ENCODE measurements at regions not wholly inside any gene's neighbourhood (a gene's known extent, or its start where the extent isn't known, plus 50 kb on each side); places are given as distances from the start of the nearest gene placed in this dataset.

DNA sequence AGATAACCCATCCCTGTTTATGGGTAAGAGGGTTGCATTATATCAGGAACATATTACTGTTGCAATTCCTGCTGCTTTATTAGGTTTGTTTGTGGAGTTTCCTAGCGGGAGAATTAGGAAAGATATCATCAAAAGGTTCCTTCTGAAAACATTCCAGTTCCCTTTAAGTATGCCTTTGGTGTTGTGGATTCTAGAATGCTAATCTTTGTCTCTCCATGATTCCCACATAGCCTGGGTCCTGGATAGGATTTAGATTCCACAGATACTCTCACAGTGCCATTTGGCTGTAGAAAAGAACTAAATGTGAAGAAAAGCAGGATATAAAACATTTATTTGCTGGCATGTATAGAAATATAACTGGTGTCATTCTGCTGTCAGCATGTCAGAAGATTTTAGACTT, 338.7 kb downstream of the PCDH18 start:
- no peak for DNase-seq

DNA sequence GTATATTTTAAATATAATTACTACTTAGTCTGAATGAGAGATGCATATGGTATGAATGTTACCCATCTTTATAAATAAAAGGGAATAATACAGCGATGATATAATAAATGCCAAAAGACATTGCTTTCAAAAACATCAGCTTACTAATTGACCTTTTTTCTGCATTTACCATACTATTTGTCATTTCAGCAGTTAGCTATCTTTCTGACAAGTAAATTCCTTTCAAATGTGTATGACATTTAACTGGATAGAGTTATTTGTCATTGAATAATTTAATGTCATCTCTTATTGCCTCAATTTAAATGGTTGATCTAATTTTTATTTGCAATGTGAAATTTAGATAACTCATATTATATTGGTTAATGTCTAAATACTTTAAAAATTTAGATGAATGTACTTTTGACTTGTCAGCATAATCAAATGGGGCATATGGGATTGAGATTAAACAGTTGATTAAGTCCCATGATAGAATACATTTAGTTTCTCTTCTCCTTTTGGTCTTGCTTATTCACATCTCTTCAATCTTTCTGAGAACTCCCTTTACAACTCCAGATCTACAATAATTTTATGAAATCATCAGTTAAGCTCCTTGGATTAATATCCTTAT, 350.9 kb downstream of the PCDH18 start:
- DNase-seq: no peak

DNA sequence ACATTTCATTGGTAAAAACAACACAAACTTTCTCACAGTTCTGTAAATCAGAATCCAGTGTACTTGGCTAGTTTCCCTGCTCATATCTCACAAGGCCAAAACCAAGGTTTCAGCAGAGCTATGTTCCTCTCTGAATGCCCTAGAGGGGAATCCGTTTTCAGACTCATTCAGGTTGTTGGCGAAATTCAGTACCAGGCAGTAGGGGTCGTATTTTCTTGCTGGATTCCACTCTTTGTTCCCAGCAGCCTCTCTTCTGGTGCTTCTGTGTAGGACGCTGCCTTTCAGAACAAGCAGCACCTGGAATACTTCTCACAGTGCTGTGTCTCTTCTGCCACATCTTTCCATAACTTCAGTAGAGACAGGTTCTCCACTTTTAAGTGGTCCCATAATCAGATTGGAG, 351.9 kb downstream of the PCDH18 start:
- no peak for DNase-seq

DNA sequence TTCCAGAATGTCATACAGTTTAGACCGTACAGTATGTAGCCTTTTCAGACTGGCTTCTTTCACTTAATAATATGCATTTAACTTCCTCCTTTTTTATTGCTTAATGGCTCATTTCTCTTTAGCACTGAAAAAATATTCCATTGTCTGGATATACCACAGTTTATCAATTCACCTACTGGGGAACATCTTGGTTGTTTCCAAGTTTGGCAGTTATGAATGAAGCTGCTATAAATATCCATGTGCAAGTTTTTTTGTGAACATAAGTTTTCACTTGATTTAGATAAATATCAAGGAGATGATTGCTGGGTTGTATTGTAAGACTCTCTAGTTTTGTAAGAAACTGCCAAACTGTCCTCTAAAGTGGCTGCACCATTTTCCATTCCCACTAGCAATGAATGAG, 375.5 kb downstream of the PCDH18 start:
- DNase-seq: no peak

DNA sequence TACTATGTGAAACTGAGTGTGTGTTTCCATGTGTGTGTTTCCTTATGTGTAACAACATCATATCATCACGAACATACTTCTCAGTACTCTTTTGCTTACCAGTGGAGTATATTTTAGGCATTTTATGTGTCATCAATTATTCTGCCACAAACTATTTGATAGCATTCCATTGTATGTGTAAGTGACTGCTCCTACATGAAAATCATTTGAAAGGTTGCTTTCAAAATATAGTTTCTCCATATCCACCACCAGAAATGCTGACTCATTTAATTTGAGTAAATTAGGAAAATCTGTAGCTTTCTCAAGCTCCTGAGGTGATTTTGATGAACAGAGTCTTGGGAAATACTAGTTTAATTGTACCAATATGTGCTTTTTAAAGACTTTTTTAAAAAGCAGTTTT, 376.2 kb downstream of the PCDH18 start:
- DNase-seq: no peak

DNA sequence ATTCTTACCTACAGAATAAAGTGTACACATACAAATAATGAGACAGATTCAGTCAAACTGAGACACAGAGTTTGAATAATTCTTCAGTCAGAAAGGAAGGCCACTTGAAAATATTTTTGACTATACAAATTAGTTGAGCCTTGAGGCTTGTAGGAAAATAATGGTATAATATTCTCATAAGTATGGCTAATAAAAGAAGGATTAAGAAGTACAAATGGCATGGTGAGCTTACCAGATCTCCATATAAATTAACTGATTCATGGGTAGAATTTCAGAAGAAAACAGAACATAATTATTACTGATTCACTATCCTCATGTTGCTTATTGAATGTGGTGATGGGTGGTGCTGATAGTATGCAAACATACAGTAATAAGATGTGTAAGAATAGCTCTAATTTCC, 401.1 kb downstream of the PCDH18 start:
- no peak for DNase-seq

DNA sequence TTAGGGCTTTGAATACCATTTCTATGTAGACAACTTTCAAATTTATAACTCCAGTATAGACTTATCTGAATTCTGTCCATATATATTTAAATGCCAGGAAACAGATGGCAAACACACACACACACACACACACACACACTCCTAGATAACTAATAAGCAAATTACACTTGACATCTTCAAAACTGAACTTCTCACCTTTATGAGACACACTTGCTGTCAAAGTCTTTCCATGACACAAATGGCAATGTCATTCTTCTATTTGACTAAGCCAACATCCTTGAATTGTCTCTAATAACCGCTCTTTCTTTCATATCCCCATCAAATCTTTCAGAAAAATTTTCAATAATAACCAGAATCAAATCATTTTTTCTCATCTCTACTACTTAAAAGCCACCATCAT, 402.4 kb downstream of the PCDH18 start:
- no peak for DNase-seq

DNA sequence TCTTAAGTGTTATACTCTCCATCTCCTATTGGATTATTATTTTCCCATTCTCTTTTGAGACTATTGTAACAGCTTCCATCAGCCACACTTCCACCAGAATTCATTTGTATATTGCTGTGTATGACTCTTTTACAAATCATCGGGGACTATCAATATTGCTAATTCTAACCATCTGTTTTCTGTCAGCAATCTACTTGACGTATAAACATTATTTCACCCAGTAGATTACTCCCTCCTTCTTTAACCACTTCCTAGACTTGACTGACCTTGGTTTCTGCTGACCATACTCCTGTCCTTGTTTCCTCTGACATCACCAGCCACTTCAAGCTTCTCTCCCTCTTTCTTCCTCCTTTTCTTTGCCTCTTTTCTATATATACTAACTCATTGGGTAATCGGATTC, 402.9 kb downstream of the PCDH18 start:
- DNase-seq: no peak

DNA sequence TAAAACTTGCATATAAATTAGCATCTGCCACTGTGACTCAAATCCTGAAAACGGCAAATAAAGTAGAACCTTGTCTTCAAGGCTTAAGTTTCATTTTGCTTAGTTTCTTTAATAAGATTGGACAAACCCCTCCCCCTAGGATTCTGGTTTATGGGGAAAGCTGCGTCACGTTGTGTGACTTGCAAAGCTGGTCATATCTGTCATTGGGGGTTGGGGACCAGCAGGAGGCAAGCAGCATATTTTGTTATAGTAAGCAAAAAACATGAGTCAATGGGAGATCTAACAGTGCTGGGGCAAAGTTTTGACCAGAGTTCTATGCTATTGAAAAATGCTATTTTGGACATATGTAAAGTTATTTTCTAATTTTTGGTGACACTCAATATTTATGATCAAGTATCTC, 407.3 kb downstream of the PCDH18 start:
- no peak for DNase-seq

DNA sequence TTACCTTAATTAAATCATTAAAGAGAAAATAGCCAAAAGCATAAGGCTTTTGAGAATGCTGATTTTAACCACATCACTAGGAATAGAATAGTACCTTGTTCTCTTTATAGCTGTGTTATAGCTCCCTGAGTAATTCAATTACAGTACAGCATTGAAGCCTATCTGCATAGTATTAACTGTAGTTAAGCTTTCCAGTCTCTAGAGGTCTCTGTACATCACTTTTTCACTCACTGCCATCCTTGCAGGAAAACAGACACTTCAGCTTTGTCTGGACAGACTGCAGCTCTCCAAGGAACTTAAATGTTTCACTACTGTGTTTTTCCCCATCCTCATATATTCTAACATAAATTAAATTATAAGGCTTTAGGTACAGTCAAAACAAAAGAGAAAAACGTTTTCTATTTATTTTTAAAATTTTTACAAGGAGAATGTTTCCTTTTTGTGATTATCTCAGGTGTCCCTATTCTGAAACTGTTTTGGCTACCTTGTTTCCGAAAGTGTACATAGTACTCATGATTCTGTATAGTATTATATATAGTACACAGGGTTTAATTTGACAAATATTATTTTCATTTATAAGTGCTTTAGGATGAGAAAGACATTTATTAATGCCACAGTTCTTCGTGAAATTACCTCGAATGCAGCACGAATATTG, 407.9 kb downstream of the PCDH18 start:
- no peak for DNase-seq

DNA sequence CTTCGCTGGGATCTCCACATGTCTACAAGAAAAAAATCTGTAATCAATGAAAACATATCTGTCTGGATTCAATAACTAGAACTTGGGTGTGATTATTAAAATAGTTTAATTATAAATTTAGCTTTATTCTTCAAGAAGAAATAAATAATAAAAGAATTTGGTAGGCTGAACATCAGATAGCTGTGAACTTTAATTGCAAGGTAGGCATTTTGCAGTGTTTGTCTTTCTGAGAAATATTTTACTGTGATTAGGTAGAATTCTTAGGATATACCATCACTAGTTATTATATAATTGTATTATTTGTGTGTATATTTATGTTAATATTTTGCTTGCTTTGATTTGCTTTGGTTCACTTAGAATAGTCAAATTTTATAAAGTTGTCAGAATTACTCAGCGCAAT, 409.4 kb downstream of the PCDH18 start:
- DNase-seq: no peak

DNA sequence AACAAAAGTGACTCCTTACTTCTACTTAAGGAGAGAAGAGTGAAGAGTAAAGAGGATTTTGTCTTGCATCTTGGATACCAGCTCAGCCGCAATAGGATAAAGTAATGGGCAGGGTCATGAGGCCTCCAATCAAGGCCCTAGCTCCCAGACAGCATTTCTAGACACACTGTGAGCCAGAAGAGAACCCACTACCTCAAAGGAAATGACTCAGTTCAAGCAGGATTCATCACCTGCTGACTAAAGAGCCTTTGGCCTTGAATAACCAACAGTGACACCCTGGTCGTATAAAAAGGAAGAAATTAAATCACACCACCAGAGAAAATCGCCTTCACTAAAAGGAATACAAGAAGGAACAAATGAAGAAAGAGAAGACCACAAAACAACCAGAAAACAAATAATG, 416.1 kb downstream of the PCDH18 start:
- DNase-seq: no peak

DNA sequence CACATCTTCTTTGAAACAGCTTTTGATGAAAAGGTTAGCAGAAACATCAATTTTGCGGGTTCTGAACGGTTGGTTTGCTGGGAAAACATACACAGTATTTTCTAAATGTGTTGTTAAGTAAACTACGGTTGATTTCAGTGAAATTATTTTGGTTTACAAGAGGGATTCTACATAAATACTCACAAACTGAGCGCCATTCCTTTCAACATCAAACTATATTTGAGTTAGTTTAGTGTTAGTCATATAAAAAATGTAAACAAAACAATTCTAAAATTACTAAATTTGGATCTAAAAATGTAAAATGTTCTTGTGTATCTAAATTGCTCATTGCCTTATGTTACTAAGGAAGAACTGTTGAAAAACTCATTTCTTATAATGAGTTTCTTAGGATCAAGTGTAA, 425.6 kb downstream of the PCDH18 start:
- DNase-seq: no peak

DNA sequence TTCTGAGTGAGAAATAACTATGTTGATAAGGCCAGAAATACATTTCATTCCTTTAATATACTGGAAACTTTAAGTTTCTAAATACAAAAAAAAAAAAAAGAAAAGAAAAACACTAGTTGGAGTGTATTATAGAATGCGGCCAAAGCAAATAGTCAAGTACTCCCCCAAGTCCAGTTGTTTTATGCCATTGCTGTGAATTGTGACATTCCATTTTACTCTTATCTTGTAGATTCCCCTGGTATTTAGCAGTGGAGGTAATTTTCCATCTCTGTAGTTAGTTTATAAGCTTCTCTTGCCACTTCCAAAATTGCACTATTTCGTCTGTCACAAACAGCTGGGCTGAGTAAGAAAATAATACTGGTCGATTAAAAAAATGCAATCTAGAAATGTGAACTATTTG, 426.0 kb downstream of the PCDH18 start:
- no peak for DNase-seq

DNA sequence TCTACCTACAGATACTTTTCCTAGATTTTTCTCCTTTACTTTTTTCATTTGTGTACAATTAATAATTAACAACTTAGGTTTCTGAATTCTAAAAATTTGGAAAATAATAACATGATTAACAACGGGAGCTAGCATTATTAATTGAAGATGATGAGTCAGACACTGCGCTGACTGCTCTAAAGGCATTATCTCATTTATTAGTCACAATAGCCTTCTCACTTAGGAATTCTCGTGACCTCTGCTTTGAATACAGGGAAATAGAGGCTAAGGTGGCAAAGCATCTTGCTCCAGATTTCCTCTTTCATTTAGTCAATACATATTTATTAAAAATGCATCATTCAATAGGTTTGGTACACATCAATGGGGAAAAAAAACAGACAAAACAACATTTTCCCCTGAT, 441.3 kb downstream of the PCDH18 start:
- DNase-seq: no peak

DNA sequence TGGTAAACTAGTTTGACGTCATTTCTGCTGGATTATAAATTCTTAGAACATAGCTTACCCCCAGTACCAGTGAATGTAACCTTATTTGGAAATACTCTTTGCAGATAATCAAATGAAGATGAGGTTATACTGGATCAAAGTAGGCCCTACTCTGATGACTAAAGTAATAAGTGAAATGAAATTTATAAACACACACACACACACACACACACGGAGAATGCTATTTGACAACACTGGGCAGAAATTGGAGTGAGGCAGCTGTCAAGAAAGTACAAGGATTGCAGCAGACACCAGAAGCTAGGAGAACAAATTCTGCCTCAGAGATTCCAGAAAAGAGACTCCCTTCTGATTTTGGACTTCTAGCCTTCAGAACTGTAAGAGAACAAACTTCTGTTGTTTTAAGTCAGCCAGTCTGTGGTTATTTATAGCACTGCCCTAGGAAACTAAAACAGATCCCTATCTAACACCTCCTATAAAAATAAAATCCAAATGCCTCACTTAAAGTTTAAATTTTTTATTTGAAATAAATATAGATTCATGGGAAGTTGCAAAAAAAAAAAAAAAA, 448.6 kb downstream of the PCDH18 start:
- DNase-seq: no peak

DNA sequence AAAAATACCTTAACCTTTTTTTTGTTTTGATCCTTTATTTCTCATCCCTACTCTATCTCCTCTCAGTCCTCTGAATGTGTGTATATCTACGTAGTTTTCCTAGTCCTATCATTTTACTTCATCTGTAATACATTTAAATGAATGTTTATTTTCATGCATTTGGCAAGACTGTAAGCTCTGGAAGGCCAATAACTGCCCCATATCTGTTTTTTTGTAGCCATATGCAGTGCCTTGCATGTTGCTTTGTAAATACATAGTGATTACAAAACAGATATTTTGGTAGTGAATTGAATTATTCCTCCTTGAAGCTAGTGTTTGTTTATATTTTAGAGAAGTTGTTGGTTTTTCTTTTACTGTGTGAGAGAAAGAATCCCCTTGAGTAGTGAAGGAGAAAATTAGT, 450.2 kb downstream of the PCDH18 start:
- DNase-seq: no peak

DNA sequence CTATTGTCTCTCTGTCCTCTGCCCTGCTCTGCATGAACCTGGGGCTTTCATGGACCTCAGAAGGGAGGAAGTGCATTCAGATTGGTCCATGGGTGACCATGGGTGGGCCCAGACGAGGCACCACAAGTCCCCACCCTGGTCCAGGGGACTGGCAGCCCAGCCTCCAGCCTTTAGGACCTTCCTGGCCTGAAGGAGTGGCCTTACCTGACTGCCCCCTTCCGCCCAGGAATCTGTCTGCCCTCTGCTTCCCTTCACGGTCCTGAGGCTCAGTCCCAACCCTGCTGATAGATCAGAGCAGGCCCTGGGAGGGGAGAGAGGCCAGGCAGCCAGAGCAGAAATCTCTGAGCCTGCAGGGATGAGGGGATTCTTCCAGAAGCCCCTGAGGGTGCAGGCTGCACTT, 455.4 kb downstream of the PCDH18 start:
- DNase-seq: no peak

DNA sequence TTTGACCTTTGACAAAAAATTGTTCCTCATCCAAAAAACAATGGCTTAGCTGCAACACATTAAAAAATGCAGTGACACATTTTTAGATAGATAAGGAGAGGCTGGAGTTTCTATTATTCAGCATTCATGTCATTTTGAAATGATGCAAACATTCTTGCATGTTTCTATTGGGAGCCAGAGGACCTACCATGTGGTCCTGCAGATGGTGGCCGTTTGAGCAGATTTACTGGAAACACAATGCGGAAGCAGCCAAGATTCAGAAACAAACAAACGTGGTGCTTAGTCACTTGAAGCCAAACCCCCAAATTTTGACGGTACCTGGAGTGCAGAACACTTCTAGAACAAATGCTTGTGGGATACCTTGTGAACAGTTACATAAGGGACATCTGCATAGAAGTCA, 456.7 kb downstream of the PCDH18 start:
- no peak for DNase-seq

DNA sequence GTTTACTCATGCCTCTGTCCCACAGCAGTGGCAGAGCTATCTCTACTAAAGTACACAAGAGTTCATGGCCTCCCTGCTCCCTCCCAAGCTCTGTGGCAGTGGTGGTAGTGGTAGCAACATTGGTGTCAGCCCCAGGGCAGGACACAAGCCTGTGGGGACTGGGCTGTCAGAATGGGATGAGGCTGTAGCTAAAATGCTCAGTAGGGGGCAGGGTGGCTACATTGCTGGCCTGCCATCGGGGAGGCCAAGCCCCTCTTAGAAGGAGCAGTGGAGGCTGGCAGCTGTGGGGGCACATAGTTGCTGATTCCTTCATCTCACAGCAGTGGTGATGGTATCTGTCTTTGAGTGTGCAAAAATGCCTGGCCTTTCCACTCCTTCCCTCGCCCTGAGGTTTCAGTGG, 461.7 kb downstream of the PCDH18 start:
- DNase-seq: no peak

DNA sequence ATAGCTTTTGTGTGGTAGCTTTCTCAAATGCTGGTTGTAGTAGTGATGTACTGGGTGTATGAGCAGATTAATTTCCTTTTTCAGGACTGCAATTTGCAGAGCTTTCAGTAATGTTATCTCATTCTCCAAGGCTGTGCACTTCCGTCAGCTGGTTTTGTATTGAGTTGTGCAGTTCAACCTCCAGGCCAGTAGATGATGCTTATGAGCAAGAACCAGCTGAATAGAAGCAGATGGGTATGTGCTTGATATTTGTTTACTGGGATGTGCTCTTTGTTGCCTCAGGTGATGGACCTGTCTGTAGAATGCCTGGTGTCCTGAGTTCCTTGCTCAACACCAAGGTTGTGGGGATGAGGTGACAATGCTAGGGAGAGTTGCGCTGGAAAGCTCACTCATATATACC, 462.8 kb downstream of the PCDH18 start:
- no peak for DNase-seq

DNA sequence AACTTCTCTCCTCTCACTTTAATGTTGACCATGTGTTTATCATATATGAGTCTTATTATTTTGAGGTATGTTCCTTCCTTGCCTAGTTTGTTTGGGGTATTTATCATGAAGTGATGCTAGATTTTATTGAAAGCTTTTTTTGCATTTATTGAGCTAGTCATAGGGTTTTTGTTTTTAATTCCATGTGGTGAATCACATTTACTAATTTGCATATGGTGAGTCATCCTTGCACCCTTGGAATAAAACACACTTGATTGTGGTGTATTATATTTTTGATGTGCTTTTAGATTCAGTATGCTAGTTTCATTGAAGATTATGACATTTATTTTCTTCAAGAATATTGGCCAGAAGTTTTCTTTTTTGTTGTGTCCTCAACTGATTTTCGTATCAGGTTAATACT, 464.6 kb downstream of the PCDH18 start:
- DNase-seq: no peak

DNA sequence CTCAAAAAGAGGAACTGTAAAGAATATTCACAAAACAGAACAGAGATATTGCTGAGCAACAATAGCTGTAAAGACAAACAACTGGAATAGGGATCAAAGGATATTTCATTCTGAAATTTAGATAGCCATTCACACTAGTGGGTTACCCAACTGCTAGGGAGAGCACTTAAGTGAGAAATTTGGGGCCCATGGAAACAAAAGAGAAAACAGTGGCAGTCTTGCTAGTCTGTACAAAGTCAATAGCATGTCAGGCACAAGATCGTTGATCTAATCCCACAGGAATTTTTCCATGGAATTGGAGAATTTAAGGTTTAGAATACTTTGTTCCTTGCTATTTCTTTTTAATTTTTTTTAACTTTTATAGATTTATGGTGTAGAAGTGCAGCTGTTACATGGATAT, 467.0 kb downstream of the PCDH18 start:
- DNase-seq: no peak

DNA sequence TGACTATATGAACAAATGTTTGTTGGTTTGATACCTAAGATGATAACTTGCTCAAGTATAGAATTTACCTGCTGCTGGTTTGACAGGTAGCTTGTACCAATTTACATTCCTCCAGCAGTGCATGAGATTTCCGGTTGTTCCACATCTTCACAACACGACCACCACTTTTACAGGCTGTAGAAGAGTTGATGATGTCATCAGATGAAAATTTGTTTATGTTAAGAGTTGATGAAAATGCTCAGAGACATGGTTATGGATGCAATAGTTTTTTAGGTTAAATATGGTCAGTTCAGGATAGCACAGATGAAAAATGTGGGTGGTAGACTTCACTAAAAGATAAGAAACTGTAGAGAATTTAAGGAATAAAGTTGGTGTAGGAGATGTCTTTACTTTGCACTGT, 468.3 kb downstream of the PCDH18 start:
- DNase-seq: no peak

DNA sequence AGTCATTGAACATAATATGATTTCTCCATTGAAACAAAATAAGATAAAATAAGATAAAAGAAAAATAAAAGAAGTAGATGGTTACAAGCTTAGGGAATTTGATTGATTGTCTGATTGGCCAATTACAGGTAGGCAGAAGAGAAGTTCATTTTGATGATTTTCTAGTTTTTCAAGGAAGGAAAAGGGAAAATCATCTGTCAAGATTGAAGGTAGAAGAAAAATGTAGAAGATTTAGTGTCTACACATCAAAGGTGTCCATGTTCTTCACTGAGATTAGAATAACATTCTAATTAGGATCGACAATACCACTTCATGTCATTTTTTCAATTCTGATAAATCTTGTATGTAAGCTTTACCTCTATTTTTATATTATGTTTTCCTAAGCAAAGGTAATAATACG, 489.1 kb downstream of the PCDH18 start:
- DNase-seq: no peak
